Right hindlimb (tissue), 1 donor: ENCODE measurements at regions not wholly inside any gene's neighbourhood (a gene's known extent, or its start where the extent isn't known, plus 50 kb on each side); places are given as distances from the start of the nearest gene placed in this dataset.

Experiments
- DNase-seq: peaks from one replicate; pipeline ENCODE4 v3.0.0-alpha.2; 2018

DNA sequence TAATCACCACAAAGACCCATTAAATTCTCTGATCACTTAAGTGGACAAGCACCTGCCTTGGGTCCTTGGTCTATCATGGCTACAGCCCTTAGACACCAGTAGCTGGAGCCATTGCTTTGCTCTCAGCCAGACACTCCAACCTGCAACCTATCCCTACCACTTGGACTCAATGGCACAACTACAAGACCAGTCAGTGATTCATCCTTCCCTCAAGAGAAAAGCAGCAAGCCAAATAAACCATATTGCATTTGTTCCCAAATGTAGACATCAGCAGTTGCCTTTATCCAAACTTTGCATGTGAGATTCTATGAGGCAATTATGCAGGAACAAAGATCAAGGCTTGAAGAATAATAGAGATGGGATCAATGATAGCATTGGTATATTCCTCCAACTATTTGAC is 263.4 kb downstream of the HHIPL2 start:
- DNase-seq: no peak

DNA sequence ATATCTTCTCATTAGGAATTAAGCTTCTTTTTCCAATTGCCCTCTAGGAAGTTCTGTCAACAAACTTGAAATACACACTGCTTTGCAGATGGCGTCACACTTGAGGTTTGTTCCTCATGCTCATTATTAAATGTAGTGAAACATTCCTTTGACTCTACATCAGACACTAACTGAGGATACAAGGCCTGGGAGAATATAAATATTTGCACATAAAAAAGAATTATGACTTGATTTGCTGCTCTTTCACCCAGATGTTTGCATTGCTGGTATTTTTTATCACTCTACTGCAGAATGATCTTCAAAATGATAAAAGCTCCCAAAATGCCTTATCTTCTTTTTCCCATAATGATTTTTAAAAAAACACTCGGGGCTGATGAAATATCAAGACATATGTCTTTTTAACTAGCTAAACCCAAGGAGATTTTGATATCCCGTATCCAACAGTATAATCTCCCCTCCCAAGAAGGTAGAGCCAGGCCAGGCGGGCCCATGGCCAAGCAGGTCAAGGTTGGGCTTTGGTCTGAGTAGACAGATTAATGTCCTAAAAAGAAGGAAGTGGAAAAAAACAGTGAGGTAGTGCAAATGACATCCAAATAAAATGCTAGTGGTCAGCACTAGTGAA is 264.6 kb downstream of the HHIPL2 start:
- DNase-seq: no peak

DNA sequence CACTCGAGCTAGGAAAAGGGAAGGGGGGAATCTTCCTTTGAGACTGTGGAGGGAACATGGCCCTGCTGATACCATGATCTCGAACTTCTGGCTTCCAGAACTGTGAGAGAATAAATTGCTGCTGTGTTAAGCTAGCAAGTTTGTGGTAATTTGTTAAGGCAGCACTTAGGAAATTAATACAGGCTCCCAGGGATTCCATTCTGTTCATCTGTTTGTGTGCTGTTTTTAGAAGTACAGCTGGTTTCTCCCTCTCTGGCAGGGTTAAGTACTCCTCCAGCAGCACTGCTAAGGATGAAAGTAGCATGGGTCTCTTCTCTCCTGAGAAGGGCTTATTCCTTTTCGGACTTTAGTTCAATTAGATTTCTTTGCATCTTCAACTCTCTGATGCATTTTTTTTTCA is 268.3 kb downstream of the HHIPL2 start:
- DNase-seq: no peak

DNA sequence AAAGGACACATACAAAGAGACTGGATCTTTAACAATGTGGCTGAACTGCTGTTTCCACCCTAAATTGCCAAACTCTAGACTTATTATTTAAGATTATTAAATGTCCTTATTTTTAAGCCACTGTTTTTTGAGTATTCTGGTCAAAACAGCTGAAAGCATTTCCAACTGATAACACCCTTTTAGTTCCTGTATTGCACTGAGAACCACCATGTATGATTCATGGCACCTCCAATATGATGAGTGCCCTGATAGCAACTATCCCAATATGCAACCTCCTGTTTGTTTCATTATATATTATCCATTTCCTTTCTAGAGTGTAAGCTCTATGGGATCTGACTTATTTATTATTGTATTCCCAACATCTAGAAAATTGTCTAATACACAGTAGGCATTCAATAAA is 269.4 kb downstream of the HHIPL2 start:
- DNase-seq: no peak

DNA sequence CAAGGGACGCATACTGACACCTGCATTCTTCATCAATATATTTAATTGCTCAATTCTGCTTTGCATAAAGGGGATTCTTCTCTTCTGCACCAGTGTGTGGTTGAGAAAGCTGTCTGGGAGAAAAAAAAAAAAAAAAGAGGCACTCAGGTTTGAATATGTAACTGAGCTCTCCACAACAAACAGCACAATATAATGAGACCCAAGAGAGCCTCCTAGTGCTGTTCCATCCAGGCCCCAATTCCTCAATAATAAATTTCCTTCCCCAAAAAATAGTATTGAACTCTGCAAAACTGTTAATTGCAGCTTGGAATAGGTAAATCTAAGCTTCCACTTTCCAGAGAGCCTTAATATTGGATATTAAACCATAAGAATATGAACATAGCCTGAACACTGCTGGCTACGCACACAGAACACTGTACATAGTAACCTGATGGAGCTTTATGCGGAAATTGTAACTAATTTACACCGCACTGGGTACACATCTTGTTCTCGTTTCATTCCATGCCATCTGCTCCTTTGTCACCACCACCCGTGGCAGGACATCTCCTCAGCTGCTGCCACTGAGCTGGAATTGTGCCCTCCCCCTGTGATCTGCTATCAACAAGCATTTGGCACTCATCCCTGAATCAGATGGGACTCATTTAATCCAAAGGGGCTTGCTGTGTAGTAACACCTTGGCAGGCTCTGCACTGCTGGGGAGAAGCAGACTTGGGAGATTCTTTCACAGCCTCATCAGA is 272.0 kb downstream of the HHIPL2 start:
- DNase-seq: no peak

DNA sequence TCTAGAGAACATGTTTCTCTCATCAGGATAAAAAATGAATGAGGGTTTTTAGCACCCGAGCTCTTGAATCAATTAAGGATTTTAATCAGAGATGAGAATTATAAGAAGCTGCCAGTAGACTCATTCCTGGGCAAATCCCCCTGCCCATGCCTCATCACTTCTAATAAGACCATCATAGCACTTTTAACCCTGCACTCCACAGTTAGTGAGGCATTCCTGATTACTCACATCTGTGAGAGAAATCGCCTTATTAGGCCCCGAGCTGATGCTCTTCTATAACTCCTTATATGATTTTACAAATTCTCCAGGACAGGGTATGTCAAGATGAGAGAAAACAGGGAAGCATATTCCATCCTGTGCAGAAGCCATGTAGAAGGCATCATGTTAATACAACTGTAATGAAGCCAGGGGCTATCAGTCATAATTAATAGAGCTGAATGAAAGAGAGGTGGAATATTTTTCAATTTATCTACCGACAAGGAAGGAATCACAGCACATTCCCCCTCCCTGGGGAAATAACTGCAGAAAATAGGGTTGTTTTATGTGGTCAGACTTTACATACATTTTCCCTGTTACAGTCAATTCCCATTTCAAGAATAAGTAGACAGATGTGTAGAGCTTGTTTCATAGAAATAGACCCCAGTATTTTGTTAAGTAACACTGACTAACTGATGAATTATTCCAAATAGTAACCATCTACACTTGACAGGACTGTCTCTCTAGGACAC is 272.7 kb downstream of the HHIPL2 start:
- DNase-seq: no peak

DNA sequence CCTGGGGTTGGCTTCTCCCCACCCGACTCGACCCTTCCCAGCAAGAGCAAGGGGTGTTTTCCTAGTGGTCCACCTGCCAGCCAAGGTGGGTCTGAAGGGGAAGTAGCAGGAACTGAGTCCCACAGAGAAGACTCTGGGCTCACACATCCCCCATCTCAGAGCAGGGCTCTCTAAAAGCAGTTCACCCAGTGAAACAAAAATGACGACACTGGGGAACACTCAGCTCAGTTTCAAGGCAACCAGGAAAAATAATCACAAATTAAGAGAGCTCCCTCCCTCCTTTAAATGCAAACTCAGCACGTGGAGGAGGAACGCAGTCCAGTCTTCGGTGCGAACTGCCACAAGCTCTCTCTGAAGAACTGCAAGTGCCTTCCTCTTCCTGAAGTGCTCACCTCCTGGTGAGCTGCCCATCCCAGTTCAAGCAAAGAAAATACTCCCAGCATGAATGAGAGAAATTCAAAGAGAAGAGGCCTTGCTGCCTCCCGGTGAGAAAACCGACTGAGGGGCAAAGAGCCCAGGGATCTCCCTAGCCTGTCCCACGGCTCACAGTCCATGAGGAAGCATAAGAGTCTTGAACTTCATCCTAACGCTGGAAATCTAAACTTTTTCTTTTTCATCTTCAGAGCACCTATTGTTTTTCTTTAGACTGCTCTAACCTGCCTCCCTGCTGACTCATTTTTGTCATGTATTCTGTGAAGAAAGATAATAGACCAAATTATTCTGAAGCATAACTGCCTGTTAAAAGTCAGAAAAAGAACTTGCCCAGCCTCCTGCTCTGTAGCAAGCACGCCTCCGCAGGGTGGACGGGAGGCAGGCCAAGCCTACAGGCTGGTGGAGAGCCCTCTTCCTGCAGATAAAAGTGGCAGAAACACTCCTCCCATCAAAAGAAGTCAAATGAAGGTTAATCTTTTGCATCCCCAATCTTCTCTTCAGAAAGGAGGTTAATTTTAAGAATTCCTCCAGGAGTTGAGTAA is 281.4 kb downstream of the HHIPL2 start:
- no peak for DNase-seq

DNA sequence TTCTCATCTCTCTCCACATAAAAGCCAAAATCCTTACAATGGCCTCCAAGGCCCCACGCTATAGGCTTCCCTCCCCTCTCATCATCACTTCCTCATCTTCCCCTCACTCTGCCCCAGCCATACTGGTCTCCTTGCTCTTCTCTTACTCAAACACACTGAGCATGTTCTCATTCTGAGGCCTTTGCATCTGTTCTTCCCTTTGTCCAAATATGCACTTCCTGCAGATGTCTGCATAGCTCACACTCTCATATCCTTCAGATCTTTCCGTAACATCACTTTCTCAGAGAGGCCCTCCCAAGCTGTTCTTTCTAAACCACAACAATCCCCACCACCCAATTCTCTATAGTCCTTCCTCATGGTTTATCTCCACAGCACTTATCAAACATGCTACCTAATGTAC is 284.1 kb downstream of the HHIPL2 start:
- DNase-seq: no peak

DNA sequence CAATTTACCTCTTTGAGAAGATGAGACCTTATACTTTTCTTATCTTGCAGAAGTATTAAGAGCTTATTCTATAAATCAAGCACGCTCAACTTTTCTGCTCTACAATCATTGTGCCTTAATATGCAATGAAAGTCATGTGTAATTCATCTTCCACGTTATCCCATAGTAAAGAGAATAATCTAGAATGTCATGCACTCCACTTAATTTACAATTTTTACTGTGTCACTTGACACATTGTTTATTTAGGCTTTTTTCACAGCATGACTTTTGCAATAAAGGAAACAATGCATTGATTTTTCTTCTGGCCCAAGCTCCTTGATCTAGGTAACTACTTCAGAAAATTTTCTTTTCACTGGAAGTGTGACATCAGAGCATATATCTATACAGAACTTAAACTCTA is 290.9 kb downstream of the HHIPL2 start:
- DNase-seq: no peak

DNA sequence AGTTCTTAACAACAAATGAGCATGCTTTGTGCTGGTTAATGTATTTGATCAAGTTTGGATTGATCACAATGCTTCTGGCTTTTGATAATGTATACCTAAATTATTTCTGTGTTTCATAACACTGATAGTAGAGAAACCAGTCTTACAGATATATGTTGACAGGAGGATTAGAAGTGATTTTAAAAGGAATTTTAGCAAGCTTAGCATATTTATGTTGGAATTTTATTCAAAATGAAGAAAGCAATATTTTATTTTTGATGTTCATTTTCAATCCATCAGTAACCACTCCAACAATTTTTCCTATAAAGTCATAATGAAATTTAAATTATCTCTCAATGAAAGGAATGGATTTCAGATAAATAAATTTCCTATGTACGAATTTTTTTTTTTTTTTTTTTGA is 291.8 kb downstream of the HHIPL2 start:
- no peak for DNase-seq

DNA sequence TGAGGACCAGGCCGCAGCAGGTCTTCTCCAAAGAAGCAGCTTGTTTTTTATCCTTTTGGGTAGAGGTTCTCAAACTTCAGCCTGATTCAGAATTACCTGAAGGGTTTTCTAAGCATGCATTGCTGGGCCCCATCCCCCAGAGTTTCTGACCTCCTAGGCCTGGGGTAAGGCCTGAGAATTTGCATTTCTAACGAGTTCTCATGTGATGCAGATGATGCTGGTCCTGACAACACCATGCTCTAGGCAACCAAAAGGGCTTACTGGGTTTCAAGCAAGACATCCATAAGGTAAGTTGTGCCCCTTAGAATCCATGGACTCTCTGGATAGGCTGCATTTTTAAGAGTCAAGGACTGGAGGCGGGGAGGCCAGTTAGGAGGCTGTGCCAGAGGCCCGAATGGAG is 295.1 kb downstream of the HHIPL2 start:
- no peak for DNase-seq

DNA sequence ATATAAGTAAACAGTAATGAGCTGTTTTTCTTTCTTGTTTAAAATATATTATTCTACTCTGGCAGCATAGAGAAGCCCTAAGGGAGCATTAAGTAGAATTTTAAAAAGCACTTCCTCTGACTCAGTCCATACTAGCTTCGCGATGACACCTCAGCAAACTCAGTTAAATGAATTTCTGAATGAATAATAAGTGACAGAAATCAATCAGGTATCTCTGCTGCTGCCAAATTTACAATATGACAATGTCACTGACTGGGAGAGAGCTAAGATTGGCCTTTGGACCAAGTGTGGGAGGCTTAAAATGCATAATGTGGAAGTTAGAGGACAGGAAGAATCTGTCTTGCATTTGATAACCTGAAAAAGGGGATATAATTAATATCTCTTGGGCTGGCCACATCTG is 296.1 kb downstream of the HHIPL2 start:
- DNase-seq: no peak

DNA sequence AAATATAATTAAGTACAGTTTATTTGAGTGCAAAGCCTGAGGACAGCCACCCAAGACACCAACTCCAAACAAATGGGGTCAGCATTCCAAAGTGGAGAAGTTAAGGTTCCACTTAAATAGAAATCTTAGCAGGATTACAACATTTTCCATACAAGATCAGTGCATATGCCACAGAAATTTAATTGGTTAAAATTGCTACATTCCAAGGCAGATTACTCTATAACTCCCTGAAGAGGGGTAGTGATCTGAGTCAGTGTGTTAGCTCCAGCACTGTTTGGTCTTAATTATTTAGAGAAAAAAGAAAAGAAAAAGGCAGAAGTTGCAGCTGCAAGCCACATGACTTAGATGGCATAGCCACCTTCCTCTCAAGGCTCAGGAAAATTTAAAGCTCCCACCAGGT is 297.5 kb downstream of the HHIPL2 start:
- DNase-seq: no peak

DNA sequence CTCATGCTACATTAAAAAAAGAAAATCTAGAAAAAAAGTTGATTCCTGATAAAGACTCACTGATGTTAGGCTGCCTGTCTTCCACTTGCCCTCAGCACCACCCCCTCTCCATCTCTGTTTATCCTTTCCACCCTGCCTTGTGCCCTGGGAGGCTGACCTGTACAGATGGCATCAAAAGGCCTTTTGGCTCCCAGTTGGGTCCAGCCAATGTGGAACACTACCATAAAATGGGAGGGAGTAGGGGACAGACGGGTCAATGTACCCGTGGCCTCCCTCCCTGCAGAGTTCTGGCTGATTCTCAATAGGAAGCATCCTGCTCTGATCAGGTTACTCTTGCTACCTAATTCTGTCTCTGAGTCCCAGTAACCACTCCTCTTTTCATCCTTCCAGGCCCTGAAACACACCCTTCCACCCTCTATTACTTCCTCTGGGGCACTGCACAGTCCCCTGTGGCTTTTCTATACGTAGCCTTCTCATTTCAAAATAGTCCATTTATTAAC is 300.0 kb downstream of the HHIPL2 start:
- no peak for DNase-seq

DNA sequence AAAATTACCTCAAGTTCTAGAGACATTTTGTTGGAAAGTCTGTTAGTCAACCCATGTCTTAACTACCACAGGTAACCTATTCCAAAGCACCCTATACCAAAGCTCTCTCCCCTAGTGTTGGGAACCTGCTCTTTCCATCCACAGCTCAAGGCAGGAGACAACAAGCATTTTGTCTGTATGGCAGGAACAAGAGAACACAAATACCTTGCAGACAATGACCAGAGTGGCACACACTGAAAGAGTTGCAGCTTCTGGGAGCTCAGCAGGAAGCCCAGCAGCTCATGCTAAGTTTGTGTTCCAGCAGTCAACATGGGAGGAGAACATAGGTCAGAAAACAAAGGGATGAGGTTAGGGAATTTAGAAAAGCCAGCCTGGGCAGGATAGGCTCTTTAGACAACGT is 300.8 kb downstream of the HHIPL2 start:
- DNase-seq: no peak

DNA sequence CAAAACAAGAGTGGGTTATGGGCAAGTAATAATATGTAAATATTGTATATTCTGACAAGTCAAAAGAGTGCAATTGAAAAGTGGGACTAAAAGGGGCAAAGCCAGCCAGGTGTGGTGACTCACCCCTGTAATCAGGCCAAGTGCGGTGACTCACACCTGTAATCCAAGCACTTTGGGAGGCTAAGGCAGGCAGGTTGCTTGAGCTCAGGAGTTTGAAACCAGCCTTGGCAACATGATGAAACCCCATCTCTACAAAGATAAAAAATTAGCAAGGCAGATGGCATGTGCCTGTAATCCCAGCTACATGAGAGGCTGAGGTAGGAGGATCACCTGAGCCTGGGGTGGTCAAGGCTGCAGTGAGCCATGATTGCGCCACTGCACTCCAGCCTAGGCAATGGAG is 304.0 kb downstream of the HHIPL2 start:
- no peak for DNase-seq

DNA sequence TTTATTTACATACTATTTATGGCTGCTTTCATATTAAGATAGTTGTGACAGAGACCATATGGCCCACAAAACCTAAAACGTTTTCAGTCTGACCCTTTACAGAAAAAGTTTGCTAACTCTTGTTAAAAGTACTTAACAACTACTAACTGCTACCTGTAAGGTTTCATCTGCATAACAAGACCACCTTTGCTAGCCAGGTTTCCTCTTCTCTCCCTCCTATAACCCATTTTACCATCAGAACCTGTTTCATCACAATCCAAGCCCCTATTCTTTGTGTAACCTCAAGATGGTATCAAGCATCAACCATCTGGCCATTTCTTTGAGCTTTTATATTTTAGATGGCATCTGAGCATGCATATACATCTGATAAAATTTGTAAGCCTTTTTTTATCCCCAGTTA is 305.4 kb downstream of the HHIPL2 start:
- DNase-seq: no peak

DNA sequence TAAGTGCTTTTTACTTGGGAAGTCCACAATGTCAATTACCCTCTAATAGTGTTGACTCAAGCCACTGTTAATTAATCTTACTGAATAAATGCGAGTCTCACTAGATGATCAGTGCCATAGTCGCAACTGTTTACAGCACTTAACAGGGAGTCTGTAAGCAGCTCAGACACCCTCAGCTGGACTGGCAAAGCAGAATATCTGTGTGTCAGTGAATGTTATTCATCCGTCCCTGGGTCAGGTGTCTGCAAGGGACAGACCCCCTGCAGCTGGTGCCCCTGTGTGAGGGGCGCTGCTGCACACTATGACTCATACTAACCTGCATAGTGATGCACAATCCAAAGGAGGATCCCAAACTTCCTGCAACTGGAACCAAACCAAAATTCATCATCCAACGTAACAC is 306.5 kb downstream of the HHIPL2 start:
- no peak for DNase-seq

DNA sequence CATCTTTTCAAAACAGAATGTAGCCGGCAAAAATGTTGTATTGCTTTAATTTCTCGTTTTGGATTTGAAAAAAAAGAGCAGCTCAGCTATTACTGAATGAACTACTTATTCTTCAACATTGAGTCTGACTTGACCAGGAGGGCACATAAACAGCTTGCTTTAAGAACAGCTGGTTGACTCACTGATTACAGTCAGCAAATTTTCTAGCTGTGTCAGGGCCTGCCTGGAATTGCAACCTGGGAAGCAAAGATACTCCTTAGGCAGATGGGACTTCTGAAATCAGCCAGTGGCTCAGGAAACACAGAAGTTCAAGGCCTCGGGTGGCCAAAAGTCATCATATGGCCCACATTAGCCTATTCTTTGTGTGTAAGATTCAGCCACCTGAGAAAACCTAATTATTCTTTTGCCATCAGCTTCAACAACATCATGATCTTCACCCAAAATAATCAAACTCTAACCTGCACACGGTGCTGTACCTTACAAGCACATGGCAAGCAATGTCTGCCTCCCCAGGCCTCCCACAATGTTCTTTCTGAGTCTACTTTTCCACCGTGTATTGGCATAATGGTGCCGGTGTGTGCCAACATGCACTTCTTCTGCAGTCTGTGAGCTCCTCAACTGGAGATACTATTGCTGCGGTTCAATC is 307.2 kb downstream of the HHIPL2 start:
- DNase-seq: no peak

DNA sequence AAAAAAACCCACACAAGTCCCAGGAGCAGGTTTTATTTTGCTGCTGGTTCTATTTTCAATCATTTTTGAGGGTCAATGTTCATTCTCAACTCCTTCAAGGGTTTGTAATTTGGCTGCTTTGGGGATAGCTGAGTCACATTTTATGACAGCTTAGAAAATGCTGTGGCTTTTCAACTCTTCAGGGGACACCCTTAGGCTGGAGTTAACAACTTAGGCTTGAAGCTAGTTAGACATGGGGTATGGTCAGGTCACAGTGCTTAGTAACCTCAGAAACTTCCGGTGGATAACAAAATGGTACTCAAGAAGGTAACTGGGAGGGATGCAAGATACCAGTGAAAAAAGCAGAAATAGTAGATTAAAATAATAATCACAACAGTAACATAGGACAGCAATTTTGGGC is 308.8 kb downstream of the HHIPL2 start:
- DNase-seq: no peak

DNA sequence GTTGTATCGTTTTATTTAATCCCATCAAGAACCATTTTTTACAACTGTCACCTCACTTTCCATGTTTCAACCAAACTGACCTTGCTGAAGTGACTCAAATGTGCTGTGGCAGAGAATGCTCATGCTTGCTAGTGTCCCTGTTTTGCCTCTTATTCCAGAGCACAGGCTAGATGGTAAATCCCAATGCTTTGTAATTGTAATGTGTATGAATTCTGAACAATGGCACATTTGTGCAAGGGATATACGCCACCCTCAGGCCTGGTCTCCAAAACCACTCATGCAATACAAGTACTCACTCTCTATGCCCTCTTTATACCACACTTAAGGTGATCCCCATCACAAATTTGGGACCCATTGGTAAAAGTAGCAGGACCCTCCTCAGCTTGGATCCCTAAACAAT is 313.6 kb downstream of the HHIPL2 start:
- DNase-seq: no peak

DNA sequence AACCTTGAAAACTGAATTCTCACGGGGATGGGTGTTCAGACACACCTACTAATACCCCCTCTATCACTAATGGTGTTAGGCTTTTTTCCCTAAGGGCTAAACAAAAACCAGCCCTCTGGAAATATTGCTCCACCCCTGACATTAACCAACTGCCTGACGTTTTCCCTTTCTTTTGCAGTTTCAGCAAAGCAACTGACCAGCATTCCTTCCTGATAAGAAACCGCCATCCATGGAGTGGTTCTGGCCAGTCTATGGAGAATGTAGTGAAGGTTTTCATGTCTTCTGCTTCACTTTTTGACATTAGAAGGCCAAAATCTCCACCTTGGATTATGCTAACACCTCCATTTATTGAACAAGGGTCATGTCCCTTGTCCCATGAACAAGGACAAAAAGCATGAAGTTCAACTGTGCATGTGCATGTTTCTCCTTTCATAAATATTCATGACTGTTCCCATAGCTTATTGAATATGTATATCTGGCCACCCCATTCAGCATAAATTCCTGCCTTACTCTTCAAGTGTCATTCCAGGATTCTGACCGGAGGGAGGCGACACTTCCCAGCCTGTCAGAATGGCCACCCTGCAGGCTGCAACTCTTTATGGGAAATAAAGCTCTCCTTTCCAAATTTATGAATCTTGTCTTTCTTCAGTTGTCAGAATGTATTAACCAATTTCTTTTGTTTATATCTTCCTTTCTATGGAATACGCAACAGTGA is 314.3 kb downstream of the HHIPL2 start:
- DNase-seq: no peak
